ENCODE measurements at regions not wholly inside any gene's neighbourhood (a gene's known extent, or its start where the extent isn't known, plus 50 kb on each side); places are given as distances from the start of the nearest gene placed in this dataset.

- no peak for TF ChIP-seq POLR2A (IDR thresholded peaks at IDR 0.05)
- TF ChIP-seq, protein P1, sequence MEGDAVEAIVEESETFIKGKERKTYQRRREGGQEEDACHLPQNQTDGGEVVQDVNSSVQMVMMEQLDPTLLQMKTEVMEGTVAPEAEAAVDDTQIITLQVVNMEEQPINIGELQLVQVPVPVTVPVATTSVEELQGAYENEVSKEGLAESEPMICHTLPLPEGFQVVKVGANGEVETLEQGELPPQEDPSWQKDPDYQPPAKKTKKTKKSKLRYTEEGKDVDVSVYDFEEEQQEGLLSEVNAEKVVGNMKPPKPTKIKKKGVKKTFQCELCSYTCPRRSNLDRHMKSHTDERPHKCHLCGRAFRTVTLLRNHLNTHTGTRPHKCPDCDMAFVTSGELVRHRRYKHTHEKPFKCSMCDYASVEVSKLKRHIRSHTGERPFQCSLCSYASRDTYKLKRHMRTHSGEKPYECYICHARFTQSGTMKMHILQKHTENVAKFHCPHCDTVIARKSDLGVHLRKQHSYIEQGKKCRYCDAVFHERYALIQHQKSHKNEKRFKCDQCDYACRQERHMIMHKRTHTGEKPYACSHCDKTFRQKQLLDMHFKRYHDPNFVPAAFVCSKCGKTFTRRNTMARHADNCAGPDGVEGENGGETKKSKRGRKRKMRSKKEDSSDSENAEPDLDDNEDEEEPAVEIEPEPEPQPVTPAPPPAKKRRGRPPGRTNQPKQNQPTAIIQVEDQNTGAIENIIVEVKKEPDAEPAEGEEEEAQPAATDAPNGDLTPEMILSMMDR (IDR thresholded peaks at IDR 0.05): no peak
Observed at GRCh38 chr15:92541291-92542200, 114.0 kb downstream of the FAM174B start.

All from body of pancreas (tissue), 4 donors.